CD4-positive, alpha-beta memory T cell (primary cell): ENCODE measurements at regions not wholly inside any gene's neighbourhood (a gene's known extent, or its start where the extent isn't known, plus 50 kb on each side); places are given as distances from the start of the nearest gene placed in this dataset.

Source experiments
- CTCF ChIA-PET: fragments of 350-600 bp; sonication (Branson Sonifier 250); formaldehyde crosslinking; loops from one replicate; lab custom pipeline; 2021; ENCODE audit warnings: inconsistent platforms; ENCODE audit not compliant: partially characterized antibody; lab: Charles Lee
- POLR2A ChIA-PET: fragments of 350-600 bp; sonication (Branson Sonifier 250); formaldehyde crosslinking; loops from one replicate; lab custom pipeline; 2021; ENCODE audit not compliant: partially characterized antibody; lab: Charles Lee
- DNase-seq, 5 donors: peaks; one replicate each; pipeline versions ENCODE4 v3.0.0 to v3.0.0-alpha.2; 2020 to 2022; ENCODE audit warnings: mixed read lengths in 1 of 5
- H3K27ac ChIP-seq: one replicate; pipeline ENCODE4 v1.7.0; 2013; ENCODE audit warnings: low read depth, low read length
- H3K27me3 ChIP-seq: 2 replicates; pipeline ENCODE4 v1.7.0; 2013; ENCODE audit warnings: mild to moderate bottlenecking, low read length, moderate library complexity; ENCODE audit not compliant: insufficient read depth
- H3K36me3 ChIP-seq: 2 replicates; pipeline ENCODE4 v1.7.0; 2013; ENCODE audit warnings: mild to moderate bottlenecking, low read length, moderate library complexity; ENCODE audit not compliant: insufficient read depth
- H3K4me1 ChIP-seq: 2 replicates; pipeline ENCODE4 v1.7.0; 2013; ENCODE audit warnings: mild to moderate bottlenecking, low read length, moderate library complexity; ENCODE audit not compliant: insufficient read depth
- H3K4me3 ChIP-seq, 2 donors: one replicate each; pipeline ENCODE4 v1.7.0; 2013; ENCODE audit warnings: low read length in 2 of 2, mild to moderate bottlenecking in 1 of 2
- H3K9me3 ChIP-seq, 2 donors: one replicate each; pipeline ENCODE4 v1.7.0; 2013; ENCODE audit warnings: low read length in 2 of 2, control low read depth in 1 of 2; ENCODE audit not compliant: control insufficient read depth in 1 of 2
- H3K27ac Mint-ChIP-seq, 7 donors: one replicate each; pipeline ENCODE4 v1.8.0; 2020 to 2021; ENCODE audit warnings: mixed read lengths in 7 of 7, mild to moderate bottlenecking in 6 of 7, inconsistent platforms in 3 of 7, moderate library complexity in 3 of 7
- H3K27me3 Mint-ChIP-seq, 2 donors: one replicate each; pipeline ENCODE4 v1.8.0; 2020 to 2021; ENCODE audit warnings: mixed read lengths in 2 of 2
- H3K36me3 Mint-ChIP-seq, 2 donors: one replicate each; pipeline ENCODE4 v1.8.0; 2020 to 2021; ENCODE audit warnings: mixed read lengths in 2 of 2, inconsistent platforms in 1 of 2, mild to moderate bottlenecking in 1 of 2
- H3K4me1 Mint-ChIP-seq, 4 donors: one replicate each; pipeline ENCODE4 v1.8.0; 2020 to 2021; ENCODE audit warnings: mixed read lengths in 4 of 4, mild to moderate bottlenecking in 1 of 4
- H3K4me3 Mint-ChIP-seq, 8 donors: one replicate each; pipeline ENCODE4 v1.8.0; 2020 to 2021; ENCODE audit warnings: mixed read lengths in 8 of 8, mild to moderate bottlenecking in 7 of 8, moderate library complexity in 6 of 8, inconsistent platforms in 3 of 8
- H3K9me3 Mint-ChIP-seq, 8 donors: one replicate each; pipeline ENCODE4 v1.8.0; 2020 to 2021; ENCODE audit warnings: mixed read lengths in 8 of 8, mild to moderate bottlenecking in 5 of 8, inconsistent platforms in 3 of 8, moderate library complexity in 1 of 8
- intact Hi-C: fragments of 100-400 bp; cut with micrococcal nuclease; formaldehyde crosslinking; loops from one replicate; pipeline ENCODE4 v1.15.1; 2023

DNA sequence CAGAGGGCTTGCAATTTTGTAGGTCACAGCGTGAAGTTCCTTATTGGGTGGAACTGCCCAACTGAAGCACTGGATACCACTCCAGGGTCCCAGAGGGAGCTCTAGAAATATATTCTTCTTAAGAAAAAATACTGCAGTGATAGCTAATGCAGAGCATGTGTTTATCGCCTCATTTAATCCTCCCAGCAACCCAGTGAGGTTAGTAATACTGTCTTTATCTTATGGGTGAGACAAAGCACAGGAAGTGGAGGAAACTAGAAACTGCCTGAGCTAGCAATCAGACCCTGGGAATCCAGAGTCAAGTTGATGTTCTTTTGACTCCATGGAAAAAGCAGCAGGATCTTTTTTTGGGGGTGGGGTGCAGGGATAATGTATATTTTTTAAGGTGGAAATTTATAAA, 153.3 kb downstream of the PJA2 start:
- DNase-seq, result no peak
- peaks cover 0 to 12% (median 4%) of the 10 kb centered on the region in 8 donors for H3K9me3 Mint-ChIP-seq
- Histone ChIP-seq H3K4me1 (no peaks in the 10 kb centered on the region), H3K27ac (no peak overlapping the region), H3K36me3 (no peaks in the 10 kb centered on the region), H3K4me3 (no peak overlapping the region), H3K9me3 (no peaks in the 10 kb centered on the region), H3K27me3 (no peaks in the 10 kb centered on the region)
- H3K27ac Mint-ChIP-seq, result no peak overlapping the region
- no peaks in the 10 kb centered on the region for H3K27me3 Mint-ChIP-seq
- intact Hi-C loops, result no loop called here
- no peak overlapping the region for H3K4me3 Mint-ChIP-seq
- H3K36me3 Mint-ChIP-seq, result peaks cover 5 to 17% of the 10 kb centered on the region in 2 donors
- CTCF ChIA-PET, result no interaction called here
- POLR2A ChIA-PET, result no interaction called here
- H3K4me1 Mint-ChIP-seq, result no peaks in the 10 kb centered on the region

DNA sequence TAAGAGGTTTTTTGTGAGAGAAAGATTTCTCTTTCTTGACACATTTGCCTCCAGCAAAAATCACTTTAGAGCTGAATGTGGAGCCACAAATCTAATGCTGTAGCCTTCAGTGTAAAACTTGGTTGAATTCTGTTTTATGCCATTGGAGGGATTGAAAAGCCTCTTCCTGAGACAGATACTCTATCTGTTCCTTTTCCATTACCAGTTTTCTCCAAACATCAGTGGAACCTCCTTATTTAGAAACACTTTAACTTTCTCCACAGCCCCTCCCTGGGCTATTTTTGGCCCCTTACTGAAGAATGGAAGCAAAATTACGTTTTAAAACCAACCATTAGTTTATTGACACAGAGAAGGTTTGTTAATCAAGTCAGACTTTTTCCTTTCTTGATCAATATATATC, 155.3 kb downstream of the PJA2 start:
- ChIA-PET POLR2A (no interaction called here), CTCF (no interaction called here)
- Mint-ChIP-seq H3K4me1 (no peaks in the 10 kb centered on the region), H3K27ac (no peak overlapping the region), H3K27me3 (no peaks in the 10 kb centered on the region), H3K36me3 (peaks cover 5 to 24% of the 10 kb centered on the region in 2 donors), H3K9me3 (peaks cover 0 to 12% (median 4%) of the 10 kb centered on the region in 8 donors), H3K4me3 (no peak overlapping the region)
- no peaks in the 10 kb centered on the region for H3K4me1 ChIP-seq
- no peaks in the 10 kb centered on the region for H3K36me3 ChIP-seq
- H3K9me3 ChIP-seq, result no peaks in the 10 kb centered on the region
- no peak overlapping the region for H3K4me3 ChIP-seq
- H3K27me3 ChIP-seq, result no peaks in the 10 kb centered on the region
- no peak overlapping the region for H3K27ac ChIP-seq
- DNase-seq, result no peak
- intact Hi-C loops, result no loop called here

DNA sequence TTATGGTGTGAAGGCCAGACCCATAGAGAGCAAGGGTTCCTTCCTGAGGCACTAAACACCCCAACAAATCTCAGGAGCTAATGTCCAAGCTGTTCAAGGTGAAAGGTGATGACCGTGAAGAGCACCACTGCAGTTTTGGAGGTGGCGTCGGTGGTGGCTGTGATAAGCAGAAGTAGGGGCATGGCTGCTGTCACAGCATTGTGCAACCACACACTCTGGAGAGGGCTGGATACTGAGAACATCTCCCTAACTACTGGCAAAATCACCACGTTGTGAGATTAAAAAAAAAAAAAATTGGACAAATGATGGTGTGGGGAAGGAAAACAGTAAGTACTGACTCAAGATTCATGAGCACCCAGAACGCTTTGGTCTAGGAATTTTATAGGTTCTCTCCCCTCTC, 156.5 kb downstream of the PJA2 start:
- ChIA-PET POLR2A (no interaction called here), CTCF (no interaction called here)
- Mint-ChIP-seq H3K4me1 (no peaks in the 10 kb centered on the region), H3K9me3 (peaks cover 0 to 6% (median 1%) of the 10 kb centered on the region in 8 donors), H3K27me3 (no peaks in the 10 kb centered on the region), H3K27ac (no peak overlapping the region), H3K4me3 (no peak overlapping the region), H3K36me3 (peaks cover 2 to 17% of the 10 kb centered on the region in 2 donors)
- Histone ChIP-seq H3K4me1 (no peaks in the 10 kb centered on the region), H3K36me3 (no peaks in the 10 kb centered on the region), H3K4me3 (no peak overlapping the region), H3K9me3 (no peaks in the 10 kb centered on the region), H3K27me3 (no peaks in the 10 kb centered on the region), H3K27ac (no peak overlapping the region)
- DNase-seq, result no peak
- intact Hi-C loops, result no loop called here

DNA sequence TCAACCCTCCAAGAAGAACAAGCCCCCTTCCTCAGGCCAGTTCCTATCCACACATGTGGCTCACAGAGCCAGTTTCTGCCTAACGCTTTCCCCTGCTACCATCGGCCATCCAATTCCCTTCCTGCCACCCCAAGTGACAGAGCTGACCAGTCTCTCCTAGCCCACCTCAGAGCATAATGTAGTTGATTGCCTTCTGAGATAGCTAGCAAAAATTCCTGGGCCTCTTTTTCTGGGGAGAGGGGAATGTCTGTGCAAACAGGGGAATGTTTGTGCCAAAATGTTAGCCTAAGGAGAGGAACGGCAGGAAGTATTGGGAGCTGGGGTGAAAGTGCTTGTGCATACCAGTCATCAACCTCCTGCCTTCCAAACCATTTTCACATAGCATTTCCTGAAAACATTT, 157.0 kb downstream of the PJA2 start:
- Histone ChIP-seq H3K9me3 (no peaks in the 10 kb centered on the region), H3K36me3 (no peaks in the 10 kb centered on the region), H3K4me1 (no peaks in the 10 kb centered on the region), H3K27me3 (no peaks in the 10 kb centered on the region), H3K27ac (no peak overlapping the region), H3K4me3 (no peak overlapping the region)
- H3K4me3 Mint-ChIP-seq, result no peak overlapping the region
- POLR2A ChIA-PET, result no interaction called here
- no peak for DNase-seq
- intact Hi-C loops, result no loop called here
- no peaks in the 10 kb centered on the region for H3K27me3 Mint-ChIP-seq
- peaks cover 0 to 7% (median under 1%) of the 10 kb centered on the region in 8 donors for H3K9me3 Mint-ChIP-seq
- no peak overlapping the region for H3K27ac Mint-ChIP-seq
- CTCF ChIA-PET, result no interaction called here
- H3K4me1 Mint-ChIP-seq, result no peaks in the 10 kb centered on the region
- peaks cover under 1 to 14% of the 10 kb centered on the region in 2 donors for H3K36me3 Mint-ChIP-seq

DNA sequence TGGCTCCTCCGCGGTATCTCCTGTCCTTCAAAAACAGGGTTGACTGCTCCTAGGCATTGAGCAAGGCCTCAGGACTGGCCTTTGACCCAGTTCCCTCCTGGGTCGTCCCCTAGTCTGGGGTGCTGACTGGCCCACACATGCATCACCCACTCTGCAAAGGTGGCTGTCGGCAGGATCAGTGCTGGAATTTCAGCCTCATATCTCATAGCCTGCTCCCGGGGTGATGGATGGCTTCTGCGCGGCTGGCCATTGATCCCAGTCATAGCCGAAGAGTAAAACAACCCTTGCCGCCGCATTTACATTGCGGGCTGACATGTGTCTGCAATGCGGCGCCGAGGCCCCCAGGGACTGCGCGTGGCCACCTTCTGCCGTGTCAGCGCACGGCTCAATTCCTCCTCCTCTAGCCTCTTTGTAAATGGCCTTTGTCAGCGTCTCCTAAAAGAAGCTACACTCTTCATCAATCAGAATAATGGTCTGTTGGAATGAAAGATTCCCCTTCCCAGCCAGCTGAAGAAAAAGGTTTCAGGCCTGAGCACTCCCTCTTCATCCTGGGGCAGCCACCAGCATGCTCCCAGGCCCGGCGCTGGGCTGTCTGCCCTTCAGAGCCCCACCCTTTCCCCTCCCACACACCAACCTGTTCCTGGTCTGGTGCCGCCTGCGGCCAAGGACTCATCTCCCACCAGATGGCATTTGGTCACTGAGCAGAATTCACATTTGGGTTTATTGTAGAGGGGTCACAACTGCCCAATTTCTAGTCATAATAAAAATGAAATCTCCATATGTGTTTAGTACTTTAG, 159.0 kb downstream of the PJA2 start:
- Mint-ChIP-seq H3K27ac (no peak overlapping the region), H3K27me3 (peaks cover 0 to 2% of the 10 kb centered on the region in 2 donors), H3K4me3 (no peak overlapping the region), H3K36me3 (peaks cover 5 to 17% of the 10 kb centered on the region in 2 donors), H3K4me1 (no peaks in the 10 kb centered on the region), H3K9me3 (peaks cover 0 to 22% (median 16%) of the 10 kb centered on the region in 8 donors)
- H3K9me3 ChIP-seq, result no peaks in the 10 kb centered on the region
- H3K36me3 ChIP-seq, result no peaks in the 10 kb centered on the region
- DNase-seq, result no peak
- no peaks in the 10 kb centered on the region for H3K27me3 ChIP-seq
- H3K4me1 ChIP-seq, result no peaks in the 10 kb centered on the region
- ChIA-PET POLR2A (no interaction called here), CTCF (no interaction called here)
- intact Hi-C loops, result no loop called here
- no peak overlapping the region for H3K27ac ChIP-seq
- no peak overlapping the region for H3K4me3 ChIP-seq

DNA sequence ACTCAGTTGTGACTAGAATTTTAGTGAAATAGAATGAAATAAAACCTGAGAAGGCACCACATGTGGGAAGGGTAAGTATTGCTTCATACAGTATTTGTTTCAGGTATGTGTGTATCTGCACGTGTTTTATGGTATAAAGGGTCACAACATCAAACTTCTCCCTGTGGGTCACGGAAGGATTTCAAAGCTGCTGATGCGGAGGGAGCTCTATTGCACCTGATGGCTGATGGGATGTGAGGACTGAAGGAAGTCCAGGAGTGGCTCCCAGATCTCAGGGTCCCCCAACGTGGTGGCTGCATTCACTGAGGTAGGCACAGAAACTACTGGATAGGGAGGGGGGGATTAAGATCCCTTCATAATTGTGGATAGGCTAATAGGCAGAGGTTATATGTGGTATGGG, 159.7 kb downstream of the PJA2 start:
- Mint-ChIP-seq H3K36me3 (peaks cover 5 to 17% of the 10 kb centered on the region in 2 donors), H3K9me3 (peaks cover 0 to 22% (median 17%) of the 10 kb centered on the region in 8 donors), H3K4me1 (no peaks in the 10 kb centered on the region), H3K27ac (no peak overlapping the region), H3K4me3 (no peak overlapping the region), H3K27me3 (peaks cover 0 to 2% of the 10 kb centered on the region in 2 donors)
- Histone ChIP-seq H3K36me3 (no peaks in the 10 kb centered on the region), H3K27me3 (no peaks in the 10 kb centered on the region), H3K9me3 (no peaks in the 10 kb centered on the region), H3K4me3 (no peak overlapping the region), H3K4me1 (no peaks in the 10 kb centered on the region), H3K27ac (no peak overlapping the region)
- POLR2A ChIA-PET, result no interaction called here
- no peak for DNase-seq
- CTCF ChIA-PET, result no interaction called here
- intact Hi-C loops, result no loop called here

DNA sequence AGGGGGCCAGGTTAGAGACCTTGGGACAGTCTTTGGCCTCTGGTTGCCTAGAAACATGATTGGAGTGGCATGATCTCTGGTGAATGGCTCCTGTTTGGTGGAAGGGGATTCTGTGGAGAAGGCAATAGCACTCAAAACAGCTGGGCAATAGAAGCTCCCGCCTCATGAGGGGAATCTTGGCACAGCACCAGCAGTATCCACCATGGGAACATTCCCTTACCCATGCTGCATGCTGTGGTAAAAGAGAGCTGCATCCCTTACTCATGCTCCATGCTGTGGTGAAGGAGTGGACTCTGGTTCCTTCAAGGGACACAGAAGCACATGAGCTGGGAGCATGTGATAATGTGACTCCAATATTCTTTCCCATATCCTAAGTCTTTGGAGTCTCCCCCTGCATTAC, 160.6 kb downstream of the PJA2 start:
- Mint-ChIP-seq H3K9me3 (peaks cover 0 to 23% (median 17%) of the 10 kb centered on the region in 8 donors), H3K27me3 (peaks cover 0 to 2% of the 10 kb centered on the region in 2 donors), H3K36me3 (peaks cover 9 to 17% of the 10 kb centered on the region in 2 donors), H3K4me3 (no peak overlapping the region), H3K27ac (no peak overlapping the region), H3K4me1 (no peaks in the 10 kb centered on the region)
- CTCF ChIA-PET, result interaction anchor here (0.7 kb wide), 1 partner anchor 27 kb away, joined by 3 read pairs; no protein-coding TSS in a partner anchor
- no peak for DNase-seq
- no peaks in the 10 kb centered on the region for H3K36me3 ChIP-seq
- no peaks in the 10 kb centered on the region for H3K4me1 ChIP-seq
- H3K27me3 ChIP-seq, result no peaks in the 10 kb centered on the region
- no peak overlapping the region for H3K4me3 ChIP-seq
- POLR2A ChIA-PET, result no interaction called here
- H3K9me3 ChIP-seq, result no peaks in the 10 kb centered on the region
- H3K27ac ChIP-seq, result no peak overlapping the region
- intact Hi-C loops, result no loop called here
